Endothelial cell of umbilical vein (primary cell): ENCODE measurements at regions not wholly inside any gene's neighbourhood (a gene's known extent, or its start where the extent isn't known, plus 50 kb on each side); places are given as distances from the start of the nearest gene placed in this dataset.

ENCODE experiments used
- BruUV-seq: library from RNA; stranded (reverse); fragments of 400-500 nt; replicated peaks from 2 replicates; lab custom pipeline; 2021; lab: Mats Ljungman, UMichigan
- CTCF ChIA-PET: fragments of 300-600, 350-600 bp; sonication (Branson Sonifier 250); formaldehyde crosslinking; loops from one replicate; lab custom pipeline; 2021; ENCODE audit warnings: antibody characterized with exemption, inconsistent platforms; lab: Charles Lee
- POLR2A ChIA-PET: fragments of 300-600, 350-600 bp; sonication (Branson Sonifier 250); formaldehyde crosslinking; loops from one replicate; lab custom pipeline; 2021; ENCODE audit warnings: antibody characterized with exemption, inconsistent platforms; lab: Charles Lee
- DNase-seq: peaks from one replicate; pipeline ENCODE4 v3.0.0-alpha.2; 2011; ENCODE audit warnings: low read depth, low spot score
- FAIRE-seq: peaks from 2 replicates; lab custom pipeline; 2011; peaks lifted over from hg19 to GRCh38; lab: Jason Lieb, UNC
- H2AFZ ChIP-seq: 2 replicates; pipeline ENCODE4 v1.6.0; 2012; ENCODE audit warnings: low read depth, low read length, control low read depth, inconsistent platforms
- H3K27ac ChIP-seq: 2 replicates; pipeline ENCODE4 v1.5.1; 2011; ENCODE audit warnings: low read depth, mild to moderate bottlenecking, control low read depth, low read length, moderate library complexity; ENCODE audit not compliant: insufficient read depth
- H3K27me3 ChIP-seq, 2 experiments: 2 replicates each; pipeline versions ENCODE4 v1.6.0 to v1.6.1; 2011; ENCODE audit warnings: low read length in 2 of 2, mixed read lengths in 1 of 2; ENCODE audit not compliant: control insufficient read depth in 2 of 2, insufficient read depth in 2 of 2
- H3K36me3 ChIP-seq, 2 experiments: 2 replicates in 1 of 2; 3 replicates in 1 of 2; pipeline ENCODE4 v1.5.1; 2011; ENCODE audit warnings: low read length in 2 of 2, mild to moderate bottlenecking in 1 of 2, moderate library complexity in 1 of 2; ENCODE audit not compliant: control insufficient read depth in 2 of 2, insufficient read depth in 2 of 2; ENCODE audit errors: extremely low read depth in 1 of 2
- H3K4me1 ChIP-seq: 3 replicates; pipeline ENCODE4 v1.5.1; 2011; ENCODE audit warnings: mild to moderate bottlenecking, low read length; ENCODE audit not compliant: control insufficient read depth, insufficient read depth; ENCODE audit errors: extremely low read depth
- H3K4me2 ChIP-seq: 2 replicates; pipeline ENCODE4 v1.6.1; 2011; ENCODE audit warnings: low read length, control low read depth, mixed read lengths; ENCODE audit not compliant: insufficient read depth
- H3K4me3 ChIP-seq, 3 experiments: fragments of 200-600 bp in 1 of 3; sonication (generic), shearing (Covaris generic) in 1 of 3; replicated peaks in 1 of 3; 2 replicates each; pipeline ENCODE4 v1.5.1; 2011 to 2016; ENCODE audit warnings: control low read depth in 3 of 3, low read length in 3 of 3, mild to moderate bottlenecking in 2 of 3, inconsistent platforms in 1 of 3, low read depth in 1 of 3, moderate library complexity in 1 of 3; ENCODE audit not compliant: insufficient read depth in 1 of 3
- H3K79me2 ChIP-seq: 2 replicates; pipeline ENCODE4 v1.6.0; 2012; ENCODE audit warnings: low read length, inconsistent platforms; ENCODE audit not compliant: control insufficient read depth, insufficient read depth
- H3K9ac ChIP-seq: replicated peaks from 2 replicates; pipeline ENCODE3; 2011; ENCODE audit warnings: low read length, control low read depth; ENCODE audit not compliant: insufficient read depth; ENCODE audit errors: extremely low read depth
- H3K9me1 ChIP-seq: replicated peaks from 3 replicates; pipeline ENCODE4 v1.6.0; 2011; ENCODE audit warnings: mild to moderate bottlenecking, low read length; ENCODE audit not compliant: control insufficient read depth, insufficient read depth; ENCODE audit errors: extremely low read depth
- H3K9me3 ChIP-seq: replicated peaks from 2 replicates; pipeline ENCODE4 v1.5.1; 2012; ENCODE audit warnings: low read length, inconsistent platforms; ENCODE audit not compliant: control insufficient read depth, insufficient read depth
- H4K20me1 ChIP-seq: replicated peaks from 2 replicates; pipeline ENCODE3; 2011; ENCODE audit warnings: mild to moderate bottlenecking, low read length; ENCODE audit not compliant: control insufficient read depth, insufficient read depth; ENCODE audit errors: extremely low read depth
- CTCF ChIP-seq, 2 donors: IDR thresholded peaks; 1 replicate in 1 of 2; 2 replicates in 1 of 2; pipeline ENCODE4 v1.5.1; 2011; ENCODE audit warnings: low read length in 2 of 2, mild to moderate bottlenecking in 2 of 2, moderate library complexity in 2 of 2, control low read depth in 1 of 2, inconsistent platforms in 1 of 2, low read depth in 1 of 2; ENCODE audit not compliant: insufficient read depth in 1 of 2; ENCODE audit errors: extremely low read depth in 1 of 2
- EZH2 ChIP-seq: IDR thresholded peaks from 2 replicates; pipeline ENCODE4 v1.6.1; 2012; ENCODE audit warnings: borderline replicate concordance, low read depth, mild to moderate bottlenecking, moderate library complexity, low read length, inconsistent platforms; ENCODE audit not compliant: severe bottlenecking
- FOS ChIP-seq: IDR thresholded peaks from 2 replicates; pipeline ENCODE4 v1.6.1; 2011; ENCODE audit warnings: mild to moderate bottlenecking, low read length, moderate library complexity, borderline replicate concordance; ENCODE audit not compliant: insufficient read depth
- GATA2 ChIP-seq: IDR thresholded peaks from 2 replicates; pipeline ENCODE4 v1.7.0; 2011; ENCODE audit warnings: low read depth, mild to moderate bottlenecking, moderate library complexity, mixed read lengths, low read length; ENCODE audit not compliant: insufficient read length, insufficient read depth
- JUN ChIP-seq: IDR thresholded peaks from 2 replicates; pipeline ENCODE4 v1.6.1; 2011; ENCODE audit warnings: borderline replicate concordance, low read depth; ENCODE audit not compliant: insufficient read length, insufficient read depth
- MAX ChIP-seq: IDR thresholded peaks from 2 replicates; pipeline ENCODE4 v1.6.1; 2011; ENCODE audit not compliant: insufficient read depth, insufficient read length
- MYC ChIP-seq: IDR thresholded peaks from one replicate; pipeline ENCODE4 v1.6.1; 2011; ENCODE audit warnings: mild to moderate bottlenecking, low read depth, low read length
- POLR2A ChIP-seq: IDR thresholded peaks from 2 replicates; pipeline ENCODE4 v1.6.1; 2012; ENCODE audit warnings: low read depth, mild to moderate bottlenecking, control low read depth, low read length
- POLR2AphosphoS5 ChIP-seq: IDR thresholded peaks from 2 replicates; pipeline ENCODE4 v1.6.1; 2012; ENCODE audit warnings: low read depth, mild to moderate bottlenecking, control low read depth, low read length, moderate library complexity; ENCODE audit not compliant: insufficient read depth
- dilution Hi-C: fragments of 300-500 bp; cut with MboI; formaldehyde crosslinking; loops from one replicate; pipeline ENCODE4 v1.15.0; 2019; ENCODE audit warnings: low sequenced_read_pairs; ENCODE audit not compliant: extremely low pct_ligation_motif_present
- intact Hi-C: fragments of 100-400 bp; cut with micrococcal nuclease; formaldehyde crosslinking; loops from one replicate; pipeline ENCODE4 v1.10.0; 2022

- Histone ChIP-seq H3K9me3 (peaks cover 6% of the 10 kb centered on the region), H3K4me3 (no peak overlapping the region), H3K27me3 (no peaks in the 10 kb centered on the region), H2AFZ (no peak overlapping the region), H3K4me2 (no peak overlapping the region), H3K79me2 (no peaks in the 10 kb centered on the region), H3K9ac (no peak overlapping the region), H4K20me1 (no peaks in the 10 kb centered on the region), H3K4me1 (no peaks in the 10 kb centered on the region), H3K27ac (no peak overlapping the region), H3K9me1 (no peaks in the 10 kb centered on the region), H3K36me3 (no peaks in the 10 kb centered on the region)
- intact Hi-C loops (no loop called here), dilution Hi-C loops (no loop called here)
- FAIRE-seq (no peak), DNase-seq (no peak)
- POLR2A ChIA-PET: no interaction called here
- TF ChIP-seq CTCF (IDR thresholded peaks at IDR 0.05; ENCODE audit: extremely low read depth in 1 of 2, insufficient read depth in 1 of 2, low read depth in 1 of 2, low read length in 2 of 2) (no peak), FOS (no peak), MYC (no peak), POLR2AphosphoS5 (no peak), GATA2 (no peak), EZH2 (no peak), JUN (no peak), MAX (no peak), POLR2A (no peak)
- CTCF ChIA-PET: no interaction called here
- BruUV-seq: no TSS peak
Observed at GRCh38 chr15:87082581-87082980, 1002.9 kb downstream of the AGBL1 start.
